WERI-Rb-1 (cell line): ENCODE measurements at regions not wholly inside any gene's neighbourhood (a gene's known extent, or its start where the extent isn't known, plus 50 kb on each side); places are given as distances from the start of the nearest gene placed in this dataset.
"Not testable (repeated sequence)": the region's sequence is repeated elsewhere in the genome, so short reads cannot be mapped to it uniquely, and the experiment has no call there.

Experiments
- DNase-seq: peaks from one replicate; pipeline ENCODE4 v3.0.0-alpha.2; 2020
- H3K27ac ChIP-seq: fragments of 250-450 bp; sonication (Bioruptor Pico); 2 replicates; pipeline ENCODE4 v1.5.1; 2020; ENCODE audit warnings: mild to moderate bottlenecking, moderate library complexity
- H3K27me3 ChIP-seq: fragments of 250-450 bp; sonication (Bioruptor Pico); 2 replicates; pipeline ENCODE4 v1.5.1; 2021; ENCODE audit warnings: mild to moderate bottlenecking, low read depth, moderate library complexity; ENCODE audit not compliant: insufficient read depth, severe bottlenecking
- H3K36me3 ChIP-seq: fragments of 250-450 bp; sonication (Bioruptor Pico); 2 replicates; pipeline ENCODE4 v1.5.1; 2020; ENCODE audit warnings: mild to moderate bottlenecking, moderate library complexity
- H3K4me3 ChIP-seq: 2 replicates; pipeline ENCODE4 v1.5.1; 2011; ENCODE audit warnings: low read depth, mild to moderate bottlenecking, control low read depth, low read length
- H3K9me3 ChIP-seq: fragments of 250-450 bp; sonication (Bioruptor Pico); 2 replicates; pipeline ENCODE4 v1.5.1; 2021; ENCODE audit warnings: mild to moderate bottlenecking, moderate library complexity; ENCODE audit not compliant: severe bottlenecking
- TF ChIP-seq, protein P1 (sequence below): IDR thresholded peaks from 2 replicates; pipeline ENCODE4 v1.5.1; 2011; ENCODE audit warnings: low read depth, mild to moderate bottlenecking, control low read depth, inconsistent platforms, low read length

DNA sequence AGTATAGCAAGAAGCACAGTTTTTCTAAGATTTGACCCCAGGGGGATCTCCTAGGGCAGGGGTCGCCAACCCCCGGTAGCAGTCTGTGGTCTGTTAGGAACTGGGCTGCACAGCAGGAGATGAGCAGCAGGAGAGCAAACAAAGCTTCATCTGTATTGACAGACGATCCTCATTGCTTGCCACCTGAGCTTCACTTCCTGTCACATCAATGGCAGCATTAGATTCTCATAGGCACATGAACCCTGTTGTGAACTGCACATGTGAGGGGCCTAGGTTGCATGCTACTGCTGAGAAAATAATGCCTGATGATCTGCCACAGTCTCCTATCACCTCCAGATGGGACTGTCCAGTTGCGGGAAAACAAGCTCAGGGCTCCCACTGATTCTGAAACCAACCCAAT, 136.2 kb downstream of the RGPD3 start:
- no peaks in the 10 kb centered on the region for H3K27me3 ChIP-seq
- peak overlapping the region; percentile 18; the same call in 1 of the 2 replicates for H3K27ac ChIP-seq
- H3K9me3 ChIP-seq = peaks cover 14% of the 10 kb centered on the region
- no peak overlapping the region for H3K4me3 ChIP-seq
- H3K36me3 ChIP-seq = no peaks in the 10 kb centered on the region
- DNase-seq = no peak
- TF ChIP-seq, protein P1, sequence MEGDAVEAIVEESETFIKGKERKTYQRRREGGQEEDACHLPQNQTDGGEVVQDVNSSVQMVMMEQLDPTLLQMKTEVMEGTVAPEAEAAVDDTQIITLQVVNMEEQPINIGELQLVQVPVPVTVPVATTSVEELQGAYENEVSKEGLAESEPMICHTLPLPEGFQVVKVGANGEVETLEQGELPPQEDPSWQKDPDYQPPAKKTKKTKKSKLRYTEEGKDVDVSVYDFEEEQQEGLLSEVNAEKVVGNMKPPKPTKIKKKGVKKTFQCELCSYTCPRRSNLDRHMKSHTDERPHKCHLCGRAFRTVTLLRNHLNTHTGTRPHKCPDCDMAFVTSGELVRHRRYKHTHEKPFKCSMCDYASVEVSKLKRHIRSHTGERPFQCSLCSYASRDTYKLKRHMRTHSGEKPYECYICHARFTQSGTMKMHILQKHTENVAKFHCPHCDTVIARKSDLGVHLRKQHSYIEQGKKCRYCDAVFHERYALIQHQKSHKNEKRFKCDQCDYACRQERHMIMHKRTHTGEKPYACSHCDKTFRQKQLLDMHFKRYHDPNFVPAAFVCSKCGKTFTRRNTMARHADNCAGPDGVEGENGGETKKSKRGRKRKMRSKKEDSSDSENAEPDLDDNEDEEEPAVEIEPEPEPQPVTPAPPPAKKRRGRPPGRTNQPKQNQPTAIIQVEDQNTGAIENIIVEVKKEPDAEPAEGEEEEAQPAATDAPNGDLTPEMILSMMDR = no peak

DNA sequence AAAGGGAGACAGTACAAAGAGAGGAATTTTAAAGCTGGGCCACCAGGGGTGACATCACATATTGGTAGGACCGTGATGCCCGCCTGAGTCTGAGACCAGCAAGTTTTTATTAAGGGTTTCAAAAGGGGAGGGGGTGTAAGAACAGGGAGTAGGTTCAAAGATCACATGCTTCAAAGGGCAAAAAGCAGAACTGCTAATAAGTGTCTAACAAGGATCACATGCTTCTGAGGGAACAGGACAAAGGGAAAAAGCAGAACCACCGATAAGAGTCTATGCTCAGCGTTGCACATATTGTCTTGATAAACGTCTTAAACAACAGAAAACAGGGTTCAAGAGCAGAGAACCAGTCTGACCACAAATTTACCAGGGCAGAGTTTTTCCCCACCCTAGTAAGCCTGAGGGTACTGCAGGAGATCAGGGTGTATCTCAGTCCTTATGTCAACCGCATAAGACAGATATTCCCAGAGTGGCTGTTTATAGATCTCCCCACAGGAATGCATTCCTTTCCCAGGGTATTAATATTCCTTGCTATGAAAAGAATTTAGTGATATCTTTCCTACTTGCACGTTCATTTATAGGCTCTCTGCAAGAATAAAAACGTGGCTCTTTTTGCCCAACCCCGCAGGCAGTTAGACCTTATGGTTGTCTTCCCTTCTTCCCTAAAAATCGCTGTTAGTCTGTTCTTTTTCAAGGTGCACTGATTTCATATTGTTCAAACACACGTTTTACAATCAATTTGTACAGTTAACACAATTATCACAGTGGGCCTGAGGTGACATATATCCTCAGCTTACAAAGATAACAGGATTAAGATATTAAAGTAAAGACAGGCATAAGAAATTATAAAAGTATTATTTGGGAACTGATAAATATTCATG, 136.5 kb upstream of the UXS1 start:
- peaks cover 14% of the 10 kb centered on the region for H3K9me3 ChIP-seq
- peak overlapping the region; percentile 72 for H3K27ac ChIP-seq
- not testable (repeated sequence) for H3K36me3 ChIP-seq, H3K4me3 ChIP-seq, DNase-seq, H3K27me3 ChIP-seq

DNA sequence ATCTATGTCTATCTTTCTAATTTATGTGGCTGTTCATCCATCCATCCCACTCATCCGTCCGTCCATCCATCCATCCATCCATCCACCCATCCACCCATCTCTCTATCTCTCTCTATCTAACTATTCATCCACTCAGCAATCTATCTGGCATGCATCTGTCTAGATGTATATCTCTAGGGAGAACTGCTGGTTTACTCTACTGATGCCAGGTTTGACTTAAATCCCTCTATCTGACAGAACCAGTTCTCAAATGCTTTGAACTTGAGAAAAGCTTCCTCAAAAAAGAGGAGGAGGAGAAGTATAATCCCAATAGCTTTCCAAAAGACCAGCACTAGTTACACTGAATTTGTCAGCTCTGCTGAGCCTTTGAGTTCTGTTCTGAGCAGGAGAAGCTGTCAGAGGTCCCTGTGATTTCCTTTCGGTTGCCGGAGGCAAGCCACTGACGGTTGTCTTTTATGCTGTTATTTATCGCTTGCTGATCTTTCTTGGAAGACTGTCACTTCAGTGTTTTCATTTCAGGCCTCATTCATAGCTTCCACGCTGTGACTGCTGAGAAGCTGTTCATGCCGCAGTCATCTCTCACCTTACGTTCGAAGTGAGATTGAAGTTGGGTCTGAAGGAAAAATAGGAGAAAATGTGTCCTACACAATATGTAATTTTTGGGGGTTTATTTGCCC, 129.4 kb upstream of the UXS1 start:
- TF ChIP-seq, protein P1 = no peak
- Histone ChIP-seq H3K4me3 (no peak overlapping the region), H3K27me3 (no peaks in the 10 kb centered on the region), H3K9me3 (peaks cover 8% of the 10 kb centered on the region), H3K36me3 (no peaks in the 10 kb centered on the region), H3K27ac (peak overlapping the region; percentile 25)
- DNase-seq = no peak

DNA sequence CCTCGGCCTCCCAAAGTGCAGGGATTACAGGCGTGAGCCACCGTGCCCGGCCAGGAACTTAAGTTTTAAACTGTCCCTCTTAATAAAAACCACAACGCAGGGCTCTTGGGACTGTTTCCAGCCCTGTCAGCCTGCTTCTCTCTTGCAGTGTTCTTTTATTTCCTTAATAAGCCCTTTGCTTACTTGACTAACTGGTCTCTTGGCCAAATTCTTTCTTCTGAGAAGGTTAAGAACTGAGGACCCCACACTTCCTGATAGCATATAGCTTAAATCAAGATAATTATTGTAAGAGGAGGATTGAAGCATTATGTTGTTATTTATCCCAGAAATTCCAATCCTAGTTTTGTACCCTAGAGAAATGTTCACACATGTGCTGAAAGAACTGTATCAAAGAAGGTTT, 128.2 kb upstream of the UXS1 start:
- H3K27me3 ChIP-seq = no peaks in the 10 kb centered on the region
- no peak for DNase-seq
- peaks cover 8% of the 10 kb centered on the region for H3K9me3 ChIP-seq
- no peak overlapping the region for H3K27ac ChIP-seq
- TF ChIP-seq, protein P1 = no peak
- no peaks in the 10 kb centered on the region for H3K36me3 ChIP-seq
- H3K4me3 ChIP-seq = no peak overlapping the region

DNA sequence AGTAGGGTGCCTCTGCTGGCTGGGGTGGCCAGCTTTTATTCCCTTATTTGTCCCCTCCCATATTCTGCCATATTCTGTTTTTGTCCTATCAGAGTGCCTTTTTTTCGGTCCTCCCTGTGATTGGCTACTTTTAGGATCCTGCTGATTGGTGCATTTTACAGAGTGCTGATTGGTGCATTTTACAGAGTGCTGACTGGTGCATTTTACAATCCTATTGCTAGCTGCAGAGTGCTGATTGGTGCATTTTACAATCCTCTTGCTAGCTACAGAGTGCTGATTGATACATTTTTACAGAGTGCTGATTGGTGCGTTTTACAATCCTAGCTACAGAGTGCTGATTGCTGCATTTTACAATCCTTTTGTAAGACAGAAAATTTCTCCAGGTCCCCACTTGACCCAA, 126.3 kb upstream of the UXS1 start:
- H3K27ac ChIP-seq, DNase-seq, H3K27me3 ChIP-seq, H3K36me3 ChIP-seq, H3K4me3 ChIP-seq, H3K9me3 ChIP-seq: not testable (repeated sequence)

DNA sequence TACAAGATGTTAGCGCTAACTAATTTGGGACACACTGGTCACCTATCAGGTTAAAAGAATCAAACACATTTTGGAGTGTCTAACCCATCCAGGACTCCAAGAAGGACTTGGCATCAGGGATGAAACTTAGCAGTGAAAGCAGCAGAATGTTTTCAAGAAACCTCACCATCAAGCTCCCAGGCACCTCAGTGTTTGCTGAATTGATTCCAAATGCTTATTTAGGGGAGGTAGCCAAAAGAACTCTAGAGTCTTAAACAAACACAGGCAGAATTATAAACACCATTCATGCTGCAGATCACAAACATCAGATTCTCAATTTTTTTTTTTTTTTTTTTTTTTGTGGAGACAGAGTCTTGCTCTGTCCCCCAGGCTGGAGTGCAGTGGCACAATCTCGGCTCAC, 122.8 kb upstream of the UXS1 start:
- no peak for DNase-seq
- Histone ChIP-seq H3K27me3 (no peaks in the 10 kb centered on the region), H3K36me3 (no peaks in the 10 kb centered on the region), H3K4me3 (no peak overlapping the region), H3K27ac (no peak overlapping the region), H3K9me3 (peaks cover 8% of the 10 kb centered on the region)
- TF ChIP-seq, protein P1 = no peak
